Femur (tissue), 1 donor: ENCODE measurements at regions not wholly inside any gene's neighbourhood (a gene's known extent, or its start where the extent isn't known, plus 50 kb on each side); places are given as distances from the start of the nearest gene placed in this dataset.
"Not testable (repeated sequence)": the region's sequence is repeated elsewhere in the genome, so short reads cannot be mapped to it uniquely, and the experiment has no call there.

ENCODE experiments used
- DNase-seq: peaks from one replicate; pipeline ENCODE4 v3.0.0-alpha.2; 2017

DNA sequence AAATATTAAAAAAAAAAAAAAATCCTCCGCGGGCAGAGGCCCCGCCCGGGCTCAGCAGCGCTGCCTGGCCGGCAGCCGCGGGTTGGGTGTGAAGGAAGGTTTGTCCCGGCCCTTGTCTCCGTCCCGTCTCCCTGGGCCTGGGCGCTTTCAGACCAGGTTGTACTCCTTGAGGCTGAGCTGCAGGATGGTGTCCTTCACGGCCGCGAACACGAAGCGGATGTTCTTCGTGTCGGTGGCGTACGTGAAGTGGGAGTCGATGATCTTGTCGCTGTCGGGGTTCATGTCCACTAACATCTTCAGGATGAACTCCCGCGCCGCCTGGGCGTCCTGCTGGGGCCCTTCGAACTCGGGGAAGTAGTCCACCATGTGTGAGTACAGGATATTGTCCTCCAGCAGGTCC is 123.7 kb upstream of the KCTD7 start:
- DNase-seq: no peak

- DNase-seq: no peak
These were observed 122.9 kb upstream of the KCTD7 start for GRCh38 chr7:66505531-66506451.

- not testable (repeated sequence) for DNase-seq
These were observed 122.0 kb upstream of the KCTD7 start for GRCh38 chr7:66506703-66507102.

DNA sequence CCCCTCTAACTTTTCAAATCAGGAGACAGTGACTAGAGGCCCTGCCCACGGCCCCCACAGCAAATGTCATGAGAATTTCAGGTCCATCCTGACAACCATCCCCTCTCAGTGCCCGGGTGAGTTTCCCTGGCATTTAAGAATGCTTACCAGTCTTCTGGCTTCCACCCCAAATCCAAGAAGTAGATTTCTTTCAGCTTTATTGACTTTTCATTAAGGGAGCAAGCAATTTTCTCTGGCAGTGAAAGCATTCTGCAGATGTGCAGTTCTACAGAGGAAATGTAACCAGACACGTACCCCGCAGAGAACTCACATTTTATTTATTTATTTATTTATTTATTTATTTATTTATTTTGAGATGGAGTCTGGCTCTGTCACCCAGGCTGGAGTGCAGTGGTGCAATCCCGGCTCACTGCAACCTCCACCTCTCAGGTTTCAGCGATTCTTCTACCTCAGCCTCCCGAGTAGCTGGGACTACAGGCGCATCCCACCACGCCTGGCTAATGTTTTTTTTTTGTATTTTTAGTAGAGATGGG is 120.9 kb upstream of the KCTD7 start:
- DNase-seq: no peak

GRCh38 chr7:66508431-66508830 is 120.2 kb upstream of the KCTD7 start:
- no peak for DNase-seq

- DNase-seq: no peak
These were observed 114.6 kb upstream of the KCTD7 start for GRCh38 chr7:66514050-66514449.

DNA sequence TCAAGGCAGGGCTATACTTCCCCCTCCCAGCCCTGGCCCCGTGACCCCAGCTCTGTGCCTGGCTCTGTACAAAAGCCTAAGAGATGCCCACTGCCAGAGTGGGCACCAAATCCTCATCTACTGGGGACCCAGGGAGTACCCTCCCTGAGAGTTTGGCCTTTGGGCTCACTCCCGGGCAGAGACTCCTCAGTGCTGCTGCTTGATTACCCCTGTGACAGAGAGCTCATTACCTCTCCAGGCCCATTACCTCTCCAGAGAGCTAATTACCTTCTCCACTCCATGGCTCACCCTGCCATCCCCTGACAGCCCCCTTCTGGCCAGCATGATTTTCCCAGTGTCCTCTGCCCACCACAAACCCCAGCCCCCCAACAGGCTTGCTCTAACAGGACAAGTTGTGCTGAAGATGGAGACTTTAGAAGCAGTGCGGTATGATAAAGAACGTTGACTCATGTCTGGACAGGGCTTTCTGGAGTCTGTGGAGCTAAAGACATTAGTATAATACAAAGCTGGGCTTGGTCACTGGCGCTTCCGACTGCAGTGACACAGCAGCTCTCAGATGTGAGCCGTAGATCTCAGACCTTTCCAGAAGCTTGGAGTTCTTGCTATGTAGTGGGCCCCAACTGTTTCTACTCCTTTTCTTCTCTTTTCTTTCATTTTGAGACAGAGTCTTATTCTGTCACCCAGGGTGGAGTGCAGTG is 111.3 kb upstream of the KCTD7 start:
- DNase-seq: no peak

GRCh38 chr7:66518151-66518691 is 110.5 kb upstream of the KCTD7 start:
- no peak for DNase-seq

DNA sequence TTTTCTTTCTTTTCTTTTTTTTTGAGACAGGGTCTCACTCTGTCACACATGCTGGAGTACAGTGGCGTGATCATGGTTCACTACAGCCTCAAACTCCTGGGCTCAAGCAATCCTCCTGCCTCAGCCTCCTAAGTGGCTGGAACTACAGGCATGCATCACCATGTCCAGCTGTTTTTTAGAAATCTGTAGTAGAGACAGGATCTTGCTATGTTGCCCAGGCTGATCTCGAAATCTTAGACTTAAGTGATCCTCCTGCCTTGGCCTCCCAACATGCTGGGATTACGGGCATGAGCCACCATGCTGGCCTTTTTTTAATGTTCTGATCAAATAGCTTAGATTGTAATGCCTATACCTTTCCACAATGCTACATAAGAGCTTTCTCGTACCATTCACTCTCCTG is 107.0 kb upstream of the KCTD7 start:
- DNase-seq: no peak

DNA sequence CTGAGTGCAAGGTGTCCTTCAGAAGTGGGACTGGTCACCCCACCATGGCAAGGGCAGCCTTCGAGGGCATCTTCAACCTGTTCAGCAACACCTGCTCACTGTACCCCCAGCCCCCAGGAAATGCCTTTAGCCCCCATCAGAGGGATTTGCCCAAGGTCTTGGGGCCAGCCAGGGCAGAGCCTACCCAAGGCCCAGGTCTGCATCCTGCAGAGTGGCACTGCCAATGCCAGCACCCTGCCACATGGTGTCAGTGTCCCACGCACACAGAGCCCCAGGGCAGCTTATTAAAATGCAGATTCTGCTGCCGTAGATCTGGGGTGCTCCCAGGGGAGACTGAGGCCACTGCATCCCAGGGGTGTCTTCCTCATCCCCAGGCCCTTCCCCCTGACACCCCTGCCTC is 106.2 kb upstream of the KCTD7 start:
- no peak for DNase-seq

GRCh38 chr7:66523409-66523808 is 105.3 kb upstream of the KCTD7 start:
- no peak for DNase-seq

DNA sequence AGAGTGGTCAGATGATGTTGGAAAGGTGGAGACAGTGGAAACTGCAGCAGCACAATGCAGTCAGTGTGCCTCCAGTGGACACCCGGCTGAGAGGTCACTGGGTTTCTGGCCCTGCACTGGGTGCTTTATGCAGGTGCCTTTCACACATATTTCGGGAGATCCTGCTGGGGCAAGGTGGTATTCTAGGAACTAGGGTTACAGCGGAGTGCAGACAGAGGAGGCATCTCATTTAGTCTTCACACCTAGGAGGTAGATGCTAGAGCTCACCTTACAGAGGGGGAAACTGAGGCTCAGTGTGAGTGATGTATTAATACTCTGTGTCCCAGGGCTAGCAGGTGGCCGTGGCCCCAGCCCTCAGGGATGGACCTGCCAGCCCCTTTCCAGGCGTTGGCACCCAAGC is 103.9 kb upstream of the KCTD7 start:
- no peak for DNase-seq

DNA sequence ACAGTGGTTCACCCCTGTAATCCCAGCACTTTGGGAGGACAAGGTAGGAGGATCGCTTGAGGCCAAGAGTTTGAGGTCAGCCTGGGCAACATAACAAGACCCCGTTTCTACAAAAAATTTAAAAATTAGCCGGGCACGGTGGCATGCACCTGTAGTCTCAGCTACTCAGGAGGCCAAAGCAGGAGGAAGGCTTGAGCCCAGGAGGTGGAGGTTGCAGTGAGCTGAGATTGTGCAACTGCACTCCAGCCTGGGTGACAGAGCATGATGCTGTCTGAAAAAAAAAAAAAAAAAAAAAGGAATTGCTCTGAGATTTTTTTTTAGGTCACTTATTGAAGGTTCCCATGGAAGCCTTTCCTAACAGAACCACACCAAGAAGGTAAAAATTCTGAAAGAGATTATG is 101.9 kb upstream of the KCTD7 start:
- DNase-seq: not testable (repeated sequence)

GRCh38 chr7:66528652-66529051 is 100.0 kb upstream of the KCTD7 start:
- no peak for DNase-seq

DNA sequence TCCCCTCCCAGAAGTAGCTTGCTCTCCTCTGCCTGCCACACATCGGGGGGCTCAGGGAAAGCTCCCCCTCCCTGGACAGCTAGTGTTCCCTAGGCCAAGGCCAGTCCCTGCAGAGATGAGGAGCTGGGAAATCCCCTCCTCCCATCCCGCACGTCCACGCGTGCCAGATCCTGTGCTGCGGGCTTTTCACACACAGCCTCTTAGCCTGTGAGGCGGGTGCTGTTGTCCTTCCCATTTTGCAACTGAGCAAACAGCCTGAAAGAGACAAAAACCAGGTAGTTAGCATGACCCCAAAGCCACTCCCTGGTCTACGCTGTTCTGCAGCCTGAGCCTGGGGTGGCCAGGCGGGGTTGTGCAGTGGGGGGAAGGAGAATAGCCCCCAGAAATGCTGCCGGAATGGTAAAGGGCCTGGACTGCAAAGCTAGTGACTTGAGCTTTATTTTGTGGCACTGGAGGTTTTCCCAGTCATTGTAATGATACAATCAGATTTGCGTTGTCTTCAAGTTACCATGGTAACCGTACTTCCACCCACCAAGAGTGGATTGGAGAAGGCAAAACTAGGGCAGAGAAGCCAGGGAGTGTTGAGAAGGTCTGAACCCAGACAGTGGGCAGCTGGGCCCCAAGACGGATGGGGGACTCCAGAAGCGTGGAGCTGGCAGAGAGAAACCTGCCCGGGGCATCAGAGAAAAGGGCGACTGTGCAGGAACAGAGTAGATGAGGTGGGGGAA is 98.6 kb upstream of the KCTD7 start:
- no peak for DNase-seq

GRCh38 chr7:66535414-66536329 is 93.0 kb upstream of the KCTD7 start:
- no peak for DNase-seq

GRCh38 chr7:66537380-66537779 is 91.3 kb upstream of the KCTD7 start:
- no peak for DNase-seq

- DNase-seq: no peak
These were observed 90.8 kb upstream of the KCTD7 start for GRCh38 chr7:66537876-66538275.

DNA sequence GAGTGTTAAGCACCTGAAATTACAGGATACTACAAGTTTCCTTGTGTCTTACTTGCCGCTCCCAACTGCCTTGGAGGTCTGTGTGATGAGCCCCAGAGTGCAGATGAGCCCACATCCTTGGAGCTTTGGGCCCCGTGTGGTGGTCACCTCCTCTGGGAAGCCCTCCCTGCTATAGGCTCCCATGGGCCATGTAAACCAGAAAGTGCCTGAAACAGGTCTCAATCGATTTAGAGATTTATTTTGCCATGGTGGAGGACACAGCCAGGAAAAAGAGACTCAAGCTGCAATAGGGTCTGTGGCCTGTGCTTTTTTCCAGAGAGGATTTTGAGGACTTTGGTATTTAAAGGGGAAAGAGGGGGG is 89.4 kb upstream of the KCTD7 start:
- no peak for DNase-seq

DNA sequence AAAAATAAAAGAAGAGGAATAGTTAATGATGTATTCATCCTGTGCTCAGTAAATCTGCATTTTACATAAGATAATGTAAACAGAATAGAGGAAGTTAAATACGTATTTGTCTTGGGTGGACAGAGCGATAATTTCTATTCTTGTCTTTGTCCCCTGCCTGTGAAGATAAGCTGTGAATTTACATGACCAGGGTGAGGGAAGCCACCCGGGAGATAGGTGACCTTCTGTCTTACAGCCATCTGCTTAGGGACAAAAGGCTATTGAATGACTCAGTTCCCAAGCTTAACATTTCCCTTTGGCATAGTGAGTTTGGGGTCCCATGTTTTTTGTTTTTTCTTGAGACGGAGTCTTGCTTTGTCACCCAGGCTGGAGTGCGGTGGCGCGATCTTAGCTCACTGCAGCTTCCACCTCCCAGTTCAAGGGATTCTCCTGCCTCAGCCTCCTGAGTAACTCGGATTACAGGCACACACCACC is 88.7 kb upstream of the KCTD7 start:
- DNase-seq: no peak

DNA sequence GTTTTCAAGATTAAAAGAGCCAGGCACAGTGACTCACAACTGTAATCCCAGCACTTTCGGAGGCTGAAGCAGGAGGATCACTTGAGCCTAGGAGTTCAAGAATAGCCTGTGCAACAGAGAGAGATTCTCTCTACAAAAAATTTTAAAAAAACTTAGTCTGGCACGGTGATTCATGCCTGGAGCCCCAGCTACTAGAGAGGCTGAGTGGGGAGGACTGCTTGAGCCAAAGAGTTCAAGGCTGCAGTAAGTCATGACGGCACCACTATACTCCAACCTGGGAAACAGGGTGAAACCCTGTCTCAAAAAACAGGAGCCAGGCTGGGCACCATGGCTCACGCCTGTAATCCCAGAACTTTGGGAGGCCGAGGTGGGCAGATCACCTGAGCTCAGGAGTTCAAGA is 86.6 kb upstream of the KCTD7 start:
- no peak for DNase-seq
